HepG2 (cell line): ENCODE measurements at regions not wholly inside any gene's neighbourhood (a gene's known extent, or its start where the extent isn't known, plus 50 kb on each side); places are given as distances from the start of the nearest gene placed in this dataset.

ENCODE experiments used
- FOXA1 ChIP-seq, 2 experiments: fragments of 450-650 bp in 1 of 2; sonication (generic) in 1 of 2; formaldehyde crosslinking in 1 of 2; IDR thresholded peaks; 2 replicates each; pipeline versions ENCODE4 v1.4.0 to v1.6.1; 2016 to 2020; ENCODE audit warnings: missing genetic modification reagents in 1 of 2
- FOXP1 ChIP-seq, 2 experiments: fragments of 450-650 bp in 1 of 2; IDR thresholded peaks; 2 replicates each; pipeline ENCODE4 v1.6.1; 2017 to 2018; ENCODE audit warnings: antibody characterized with exemption in 1 of 2
- HDAC6 ChIP-seq: fragments of 200-600 bp; sonication (generic); IDR thresholded peaks from 2 replicates; pipeline ENCODE4 v1.7.0; 2017; ENCODE audit warnings: mild to moderate bottlenecking, antibody characterized with exemption, low read length, low read depth
- HNRNPK ChIP-seq: fragments of 200-400 bp; formaldehyde crosslinking; IDR thresholded peaks from 2 replicates; pipeline ENCODE4 v1.6.1; 2018; ENCODE audit warnings: low read length, low read depth, moderate library complexity, mild to moderate bottlenecking; ENCODE audit not compliant: poor library complexity, severe bottlenecking
- MTA3 ChIP-seq: sonication (generic); formaldehyde crosslinking; IDR thresholded peaks from 2 replicates; pipeline ENCODE4 v1.4.0; 2020; ENCODE audit warnings: missing genetic modification reagents
- NFE2L1 ChIP-seq: sonication (generic); formaldehyde crosslinking; IDR thresholded peaks from 2 replicates; pipeline ENCODE4 v1.4.0; 2020; ENCODE audit warnings: missing genetic modification reagents, mild to moderate bottlenecking, borderline replicate concordance
- REPIN1 ChIP-seq: sonication (generic); formaldehyde crosslinking; IDR thresholded peaks from 2 replicates; pipeline ENCODE4 v1.8.0; 2022; ENCODE audit warnings: missing genetic modification reagents, low read depth, mild to moderate bottlenecking, borderline replicate concordance
- SAP130 ChIP-seq: IDR thresholded peaks from 2 replicates; pipeline ENCODE4 v1.6.1; 2016; ENCODE audit warnings: low read depth
- SMARCC2 ChIP-seq: fragments of 450-650 bp; IDR thresholded peaks from 2 replicates; pipeline ENCODE4 v1.6.1; 2017; ENCODE audit warnings: antibody characterized with exemption, mild to moderate bottlenecking
- SP140L ChIP-seq: sonication (generic); formaldehyde crosslinking; IDR thresholded peaks from 2 replicates; pipeline ENCODE4 v1.4.0; 2020; ENCODE audit warnings: missing genetic modification reagents, borderline replicate concordance
- SP4 ChIP-seq: sonication (generic); formaldehyde crosslinking; IDR thresholded peaks from 2 replicates; pipeline ENCODE4 v1.8.1; 2023; ENCODE audit warnings: mild to moderate bottlenecking, missing genetic modification reagents
- YEATS2 ChIP-seq: sonication (generic); formaldehyde crosslinking; IDR thresholded peaks from 2 replicates; pipeline ENCODE4 v1.4.0; 2020; ENCODE audit warnings: missing genetic modification reagents, borderline replicate concordance
- ZNF644 ChIP-seq: IDR thresholded peaks from 2 replicates; pipeline ENCODE4 v1.6.1; 2016; ENCODE audit warnings: low read depth
- TF ChIP-seq, protein P1 (sequence below): IDR thresholded peaks from 2 replicates; pipeline ENCODE4 v1.6.1; 2018; ENCODE audit warnings: missing genetic modification reagents
- TF ChIP-seq, protein P2 (sequence below): sonication (generic); formaldehyde crosslinking; IDR thresholded peaks from 2 replicates; pipeline ENCODE4 v1.9.0; 2021; ENCODE audit warnings: missing genetic modification reagents, mild to moderate bottlenecking, borderline replicate concordance
- TF ChIP-seq, protein P3 (sequence below): IDR thresholded peaks from 2 replicates; pipeline ENCODE4 v1.6.1; 2016; ENCODE audit warnings: mild to moderate bottlenecking
- TF ChIP-seq, protein P4 (sequence below): sonication (generic); formaldehyde crosslinking; IDR thresholded peaks from 2 replicates; pipeline ENCODE4 v1.4.0; 2020; ENCODE audit warnings: missing genetic modification reagents, mild to moderate bottlenecking, borderline replicate concordance

DNA sequence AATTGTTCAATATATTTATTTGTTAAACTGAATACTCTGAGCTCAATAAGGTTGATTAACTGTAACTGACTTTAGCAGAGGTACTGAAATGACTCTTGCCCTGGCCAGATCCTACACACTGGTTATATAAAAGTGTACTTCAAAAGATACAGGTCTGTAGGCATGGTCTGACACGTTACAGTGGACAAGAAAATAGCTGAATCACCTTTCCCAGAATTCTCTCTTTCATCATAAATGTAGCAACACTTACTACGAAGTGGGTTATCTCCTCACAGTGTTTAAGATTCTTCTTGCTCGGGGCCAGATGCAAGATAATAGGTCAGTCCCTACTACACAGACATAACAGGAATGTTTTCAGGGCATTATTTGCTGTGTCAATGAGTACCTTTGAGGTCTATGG lies 107.0 kb upstream of the ZC3H15 start (continued):
- TF ChIP-seq YEATS2 (peak; percentile 42; the same call in 1 of the 2 replicates), SP140L (CRISPR knock-in tag) (no peak), HNRNPK (no peak), SMARCC2 (no peak), MTA3 (CRISPR knock-in tag) (no peak), ZNF644 (CRISPR knock-in tag) (no peak), NFE2L1 (CRISPR knock-in tag) (no peak), HDAC6 (no peak), REPIN1 (no peak), FOXP1 (IDR thresholded peaks at IDR 0.05) (no peak), FOXP1 (CRISPR knock-in tag; IDR thresholded peaks at IDR 0.05) (no peak), SP4 (CRISPR knock-in tag) (no peak), FOXA1 (IDR thresholded peaks at IDR 0.05) (no peak), FOXA1 (CRISPR knock-in tag; IDR thresholded peaks at IDR 0.05) (peak; percentile 34; the same call in 1 of the 2 replicates), SAP130 (CRISPR knock-in tag) (peak; percentile 53)
- TF ChIP-seq, protein P1, sequence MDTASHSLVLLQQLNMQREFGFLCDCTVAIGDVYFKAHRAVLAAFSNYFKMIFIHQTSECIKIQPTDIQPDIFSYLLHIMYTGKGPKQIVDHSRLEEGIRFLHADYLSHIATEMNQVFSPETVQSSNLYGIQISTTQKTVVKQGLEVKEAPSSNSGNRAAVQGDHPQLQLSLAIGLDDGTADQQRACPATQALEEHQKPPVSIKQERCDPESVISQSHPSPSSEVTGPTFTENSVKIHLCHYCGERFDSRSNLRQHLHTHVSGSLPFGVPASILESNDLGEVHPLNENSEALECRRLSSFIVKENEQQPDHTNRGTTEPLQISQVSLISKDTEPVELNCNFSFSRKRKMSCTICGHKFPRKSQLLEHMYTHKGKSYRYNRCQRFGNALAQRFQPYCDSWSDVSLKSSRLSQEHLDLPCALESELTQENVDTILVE, result 0 out of 2 replicates have a peak, but pooled peaks have one; percentile 43
- TF ChIP-seq, protein P2, sequence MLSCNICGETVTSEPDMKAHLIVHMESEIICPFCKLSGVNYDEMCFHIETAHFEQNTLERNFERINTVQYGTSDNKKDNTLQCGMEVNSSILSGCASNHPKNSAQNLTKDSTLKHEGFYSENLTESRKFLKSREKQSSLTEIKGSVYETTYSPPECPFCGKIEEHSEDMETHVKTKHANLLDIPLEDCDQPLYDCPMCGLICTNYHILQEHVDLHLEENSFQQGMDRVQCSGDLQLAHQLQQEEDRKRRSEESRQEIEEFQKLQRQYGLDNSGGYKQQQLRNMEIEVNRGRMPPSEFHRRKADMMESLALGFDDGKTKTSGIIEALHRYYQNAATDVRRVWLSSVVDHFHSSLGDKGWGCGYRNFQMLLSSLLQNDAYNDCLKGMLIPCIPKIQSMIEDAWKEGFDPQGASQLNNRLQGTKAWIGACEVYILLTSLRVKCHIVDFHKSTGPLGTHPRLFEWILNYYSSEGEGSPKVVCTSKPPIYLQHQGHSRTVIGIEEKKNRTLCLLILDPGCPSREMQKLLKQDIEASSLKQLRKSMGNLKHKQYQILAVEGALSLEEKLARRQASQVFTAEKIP, result no peak
- TF ChIP-seq, protein P3, sequence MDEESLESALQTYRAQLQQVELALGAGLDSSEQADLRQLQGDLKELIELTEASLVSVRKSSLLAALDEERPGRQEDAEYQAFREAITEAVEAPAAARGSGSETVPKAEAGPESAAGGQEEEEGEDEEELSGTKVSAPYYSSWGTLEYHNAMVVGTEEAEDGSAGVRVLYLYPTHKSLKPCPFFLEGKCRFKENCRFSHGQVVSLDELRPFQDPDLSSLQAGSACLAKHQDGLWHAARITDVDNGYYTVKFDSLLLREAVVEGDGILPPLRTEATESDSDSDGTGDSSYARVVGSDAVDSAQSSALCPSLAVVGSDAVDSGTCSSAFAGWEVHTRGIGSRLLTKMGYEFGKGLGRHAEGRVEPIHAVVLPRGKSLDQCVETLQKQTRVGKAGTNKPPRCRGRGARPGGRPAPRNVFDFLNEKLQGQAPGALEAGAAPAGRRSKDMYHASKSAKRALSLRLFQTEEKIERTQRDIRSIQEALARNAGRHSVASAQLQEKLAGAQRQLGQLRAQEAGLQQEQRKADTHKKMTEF (CRISPR knock-in tag), result peak; percentile 75
- TF ChIP-seq, protein P4, sequence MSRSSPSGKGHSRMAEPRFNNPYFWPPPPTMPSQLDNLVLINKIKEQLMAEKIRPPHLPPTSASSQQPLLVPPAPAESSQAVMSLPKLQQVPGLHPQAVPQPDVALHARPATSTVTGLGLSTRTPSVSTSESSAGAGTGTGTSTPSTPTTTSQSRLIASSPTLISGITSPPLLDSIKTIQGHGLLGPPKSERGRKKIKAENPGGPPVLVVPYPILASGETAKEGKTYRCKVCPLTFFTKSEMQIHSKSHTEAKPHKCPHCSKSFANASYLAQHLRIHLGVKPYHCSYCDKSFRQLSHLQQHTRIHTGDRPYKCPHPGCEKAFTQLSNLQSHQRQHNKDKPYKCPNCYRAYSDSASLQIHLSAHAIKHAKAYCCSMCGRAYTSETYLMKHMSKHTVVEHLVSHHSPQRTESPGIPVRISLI (CRISPR knock-in tag), result no peak
